GM12878 (cell line): ENCODE measurements at regions not wholly inside any gene's neighbourhood (a gene's known extent, or its start where the extent isn't known, plus 50 kb on each side); places are given as distances from the start of the nearest gene placed in this dataset.

Source experiments
- ATAC-seq: fragments of 200-7000 bp; cut with Tn5 transposase; 3 replicates; pipeline ENCODE4 v1.9.1; 2020; ENCODE audit warnings: mild to moderate bottlenecking, moderate library complexity
- BruUV-seq: library from RNA; stranded (reverse); fragments of 400-500 nt; replicated peaks from 2 replicates; lab custom pipeline; 2021; lab: Mats Ljungman, UMichigan
- CTCF ChIA-PET: fragments of 300-600 bp; sonication (Branson Sonifier 250); formaldehyde crosslinking; extraction: SDS; loops from one replicate; lab custom pipeline; 2021; ENCODE audit warnings: inconsistent platforms; lab: Yijun Ruan, JAX
- POLR2A ChIA-PET: fragments of 350-600 bp; formaldehyde crosslinking; extraction: SDS; loops from one replicate; lab custom pipeline; 2021; ENCODE audit warnings: inconsistent platforms; lab: Charles Lee
- RAD21 ChIA-PET: fragments of 300-600 bp; sonication (Branson Sonifier 250); formaldehyde crosslinking; loops from one replicate; lab custom pipeline; 2023; ENCODE audit warnings: antibody characterized with exemption; ENCODE audit not compliant: unreplicated experiment; lab: Charles Lee
- SMC1A ChIA-PET: fragments of 300-600 bp; sonication (Branson Sonifier 250); formaldehyde crosslinking; loops from one replicate; lab custom pipeline; 2023; ENCODE audit not compliant: unreplicated experiment, uncharacterized antibody; lab: Charles Lee
- DNase-seq: peaks from one replicate; pipeline ENCODE4 v3.0.0-alpha.2; 2011; ENCODE audit warnings: low read depth, low spot score
- FAIRE-seq: peaks from 3 replicates; lab custom pipeline; 2011; peaks lifted over from hg19 to GRCh38; lab: Jason Lieb, UNC
- H2AFZ ChIP-seq: 2 replicates; pipeline ENCODE4 v1.6.0; 2011; ENCODE audit warnings: low read depth, low read length, control low read depth; ENCODE audit not compliant: control insufficient read depth
- H3K27ac ChIP-seq: 2 replicates; pipeline ENCODE4 v1.5.1; 2011; ENCODE audit warnings: control low read depth; ENCODE audit not compliant: control insufficient read depth, insufficient read depth
- H3K27me3 ChIP-seq, 2 experiments: replicated peaks in 1 of 2; 2 replicates each; pipeline versions ENCODE4 v1.6.0 to v1.6.1; 2011; ENCODE audit warnings: low read length in 1 of 2; ENCODE audit not compliant: control insufficient read depth in 2 of 2, insufficient read depth in 2 of 2
- H3K36me3 ChIP-seq, 2 experiments: 2 replicates each; pipeline ENCODE4 v1.5.1; 2011; ENCODE audit warnings: low read length in 1 of 2; ENCODE audit not compliant: control insufficient read depth in 2 of 2, insufficient read depth in 2 of 2
- H3K4me1 ChIP-seq: 2 replicates; pipeline ENCODE4 v1.6.1; 2011; ENCODE audit warnings: mild to moderate bottlenecking, low read length, moderate library complexity, mixed read lengths; ENCODE audit not compliant: control insufficient read depth, insufficient read depth
- H3K4me2 ChIP-seq: 2 replicates; pipeline ENCODE4 v1.6.0; 2011; ENCODE audit warnings: control low read depth; ENCODE audit not compliant: control insufficient read depth, insufficient read depth
- H3K4me3 ChIP-seq: fragments of 200-600 bp; sonication (generic); 2 replicates; pipeline ENCODE4 v1.5.1; 2016
- H3K79me2 ChIP-seq: 2 replicates; pipeline ENCODE4 v1.6.0; 2011; ENCODE audit warnings: low read length; ENCODE audit not compliant: control insufficient read depth, insufficient read depth
- H3K9ac ChIP-seq: 2 replicates; pipeline ENCODE4 v1.8.0; 2011; ENCODE audit warnings: low read length, control low read depth, mixed read lengths; ENCODE audit not compliant: control insufficient read depth, insufficient read depth
- H3K9me3 ChIP-seq: replicated peaks from 3 replicates; pipeline ENCODE4 v1.5.1; 2011; ENCODE audit warnings: mild to moderate bottlenecking, low read length; ENCODE audit not compliant: control insufficient read depth, insufficient read depth
- H4K20me1 ChIP-seq: 2 replicates; pipeline ENCODE4 v1.6.0; 2011; ENCODE audit not compliant: control insufficient read depth, insufficient read depth
- EP300 ChIP-seq, 2 experiments: fragments of 150-350 bp in 1 of 2; IDR thresholded peaks; 2 replicates each; pipeline ENCODE4 v1.6.1; 2011 to 2012; ENCODE audit warnings: low read depth in 2 of 2, low read length in 2 of 2, borderline replicate concordance in 1 of 2, improper control_type of control experiment in 1 of 2, inconsistent platforms in 1 of 2; ENCODE audit not compliant: control insufficient read depth in 1 of 2
- FOXK2 ChIP-seq: fragments of 450-650 bp; IDR thresholded peaks from 2 replicates; pipeline ENCODE4 v1.6.1; 2017; ENCODE audit warnings: mild to moderate bottlenecking, moderate library complexity
- MAX ChIP-seq: IDR thresholded peaks from 2 replicates; pipeline ENCODE4 v1.6.1; 2012; ENCODE audit warnings: low read depth, low read length, improper control_type of control experiment
- REST ChIP-seq: IDR thresholded peaks from 2 replicates; pipeline ENCODE4 v1.6.1; 2012; ENCODE audit warnings: mild to moderate bottlenecking, low read depth, low read length
- TBL1XR1 ChIP-seq: IDR thresholded peaks from 2 replicates; pipeline ENCODE4 v1.6.1; 2012; ENCODE audit warnings: low read depth, low read length, improper control_type of control experiment
- WGBS: methylation state at CpG from one replicate; pipeline ENCODE4 v1.1.6; 2016; ENCODE audit warnings: low lambda C conversion rate; ENCODE audit not compliant: insufficient replicate concordance, insufficient coverage; ENCODE audit errors: missing lambda C conversion rate; 5-methylcytosine and 5-hydroxymethylcytosine counted together
- in situ Hi-C: fragments of 300-500 bp; cut with MboI; formaldehyde crosslinking; loops from 9 replicates; pipeline ENCODE4 v1.14.3; 2018; ENCODE audit warnings: mixed read lengths
- intact Hi-C: fragments of 100-400 bp; cut with micrococcal nuclease; formaldehyde crosslinking; loops from one replicate; pipeline ENCODE4 v1.14.2; 2022; ENCODE audit not compliant: unreplicated experiment

GRCh38 chrX:13162772-13163410 lies 118.5 kb upstream of the FAM9C start:
- ATAC-seq, result no peak
- Histone ChIP-seq H4K20me1 (no peaks in the 10 kb centered on the region), H3K9ac (no peak overlapping the region), H2AFZ (no peak overlapping the region)
- intact Hi-C loops, result loop anchor here (5.0 to 10.0 kb wide), 2 partner anchors 71 to 158 kb away; no protein-coding TSS in a partner anchor
- no TSS peak for BruUV-seq
- ChIA-PET CTCF (no interaction called here), POLR2A (no interaction called here), SMC1A (interaction anchor here (0.6 to 1.3 kb wide), 5 partner anchors 9 to 325 kb away, joined by 3 to 4 read pairs (median 4); no protein-coding TSS in a partner anchor)
- no peak for FAIRE-seq
- no peak for TF ChIP-seq EP300 (IDR thresholded peaks at IDR 0.05; ENCODE audit: borderline replicate concordance in 1 of 2, control insufficient read depth in 1 of 2, low read depth in 2 of 2, low read length in 2 of 2)
- TF ChIP-seq, all 136 proteins: peak for 0
- Histone ChIP-seq H3K4me1 (peaks cover 7% of the 10 kb centered on the region), H3K9me3 (no peaks in the 10 kb centered on the region), H3K79me2 (no peaks in the 10 kb centered on the region), H3K27me3 (no peaks in the 10 kb centered on the region), H3K4me2 (no peak overlapping the region), H3K27ac (no peak overlapping the region), H3K36me3 (no peaks in the 10 kb centered on the region), H3K4me3 (no peak overlapping the region)
- RAD21 ChIA-PET, result interaction anchor here (0.6 to 1.3 kb wide), 2 partner anchors 113 to 216 kb away, joined by 3 read pairs; no protein-coding TSS in a partner anchor
- WGBS, result 46% methylated on average over 4 of the region's 4 CpGs
- no peak for DNase-seq
- in situ Hi-C loops, result no loop called here

- Histone ChIP-seq H3K9ac (no peak overlapping the region), H3K4me3 (no peak overlapping the region), H3K4me1 (no peaks in the 10 kb centered on the region), H3K79me2 (no peaks in the 10 kb centered on the region), H3K9me3 (no peaks in the 10 kb centered on the region; the same call in 2 of the 3 replicates), H3K4me2 (no peak overlapping the region), H3K27ac (no peak overlapping the region), H4K20me1 (no peaks in the 10 kb centered on the region), H3K27me3 (no peaks in the 10 kb centered on the region), H3K36me3 (no peaks in the 10 kb centered on the region), H2AFZ (no peak overlapping the region)
- in situ Hi-C loops (no loop called here), intact Hi-C loops (loop anchor here (5.0 to 10.0 kb wide), 2 partner anchors 68 to 155 kb away; no protein-coding TSS in a partner anchor)
- BruUV-seq, result no TSS peak
- no peak for TF ChIP-seq TBL1XR1
- no peak for TF ChIP-seq FOXK2
- no peak for TF ChIP-seq REST
- TF ChIP-seq MAX, result no peak
- ATAC-seq (no peak), DNase-seq (no peak), FAIRE-seq (no peak)
- SMC1A ChIA-PET, result interaction anchor here (1.8 kb wide), 1 partner anchor 11 kb away, joined by 4 read pairs; no protein-coding TSS in a partner anchor
- CTCF ChIA-PET, result no interaction called here
- RAD21 ChIA-PET, result no interaction called here
- POLR2A ChIA-PET, result no interaction called here
Observed at GRCh38 chrX:13159886-13160285, 115.5 kb upstream of the FAM9C start.
